Astrocyte (in vitro differentiated cells and primary cell): ENCODE measurements at regions not wholly inside any gene's neighbourhood (a gene's known extent, or its start where the extent isn't known, plus 50 kb on each side); places are given as distances from the start of the nearest gene placed in this dataset.

ENCODE experiments used
- DNase-seq: peaks from one replicate; pipeline ENCODE4 v3.0.0-alpha.2; 2010; ENCODE audit warnings: low read depth
- FAIRE-seq: peaks from 2 replicates; lab custom pipeline; 2011; peaks lifted over from hg19 to GRCh38; lab: Jason Lieb, UNC
- H2AFZ ChIP-seq: 2 replicates; pipeline ENCODE4 v1.6.0; 2012; ENCODE audit warnings: low read depth, low read length, inconsistent platforms
- H3K27ac ChIP-seq: 2 replicates; pipeline ENCODE4 v1.5.1; 2011; ENCODE audit warnings: low read depth, low read length, inconsistent platforms
- H3K27me3 ChIP-seq: 2 replicates; pipeline ENCODE4 v1.6.0; 2011; ENCODE audit warnings: low read length, inconsistent platforms; ENCODE audit not compliant: insufficient read depth
- H3K36me3 ChIP-seq: 2 replicates; pipeline ENCODE4 v1.5.1; 2011; ENCODE audit warnings: low read length, inconsistent platforms; ENCODE audit not compliant: insufficient read depth
- H3K4me1 ChIP-seq: 2 replicates; pipeline ENCODE4 v1.5.1; 2011; ENCODE audit warnings: low read length, inconsistent platforms; ENCODE audit not compliant: insufficient read depth
- H3K4me2 ChIP-seq: 2 replicates; pipeline ENCODE4 v1.6.0; 2012; ENCODE audit warnings: low read length, inconsistent platforms
- H3K4me3 ChIP-seq: 2 replicates; pipeline ENCODE4 v1.5.1; 2011; ENCODE audit warnings: low read depth, mild to moderate bottlenecking, low read length, inconsistent platforms; ENCODE audit not compliant: insufficient read depth
- H3K79me2 ChIP-seq: 2 replicates; pipeline ENCODE4 v1.6.0; 2012; ENCODE audit warnings: mild to moderate bottlenecking, low read length, inconsistent platforms; ENCODE audit not compliant: insufficient read depth
- H3K9ac ChIP-seq: 2 replicates; pipeline ENCODE4 v1.6.0; 2012; ENCODE audit warnings: mild to moderate bottlenecking, low read length, inconsistent platforms
- H3K9me3 ChIP-seq: 2 replicates; pipeline ENCODE4 v1.5.1; 2012; ENCODE audit warnings: low read depth, mild to moderate bottlenecking, low read length, inconsistent platforms; ENCODE audit not compliant: insufficient read depth
- H4K20me1 ChIP-seq: 2 replicates; pipeline ENCODE4 v1.6.0; 2012; ENCODE audit warnings: low read length, inconsistent platforms; ENCODE audit not compliant: insufficient read depth
- H3K27ac Mint-ChIP-seq: one replicate; pipeline ENCODE4 v1.8.0; 2021; ENCODE audit warnings: mild to moderate bottlenecking, mixed read lengths; ENCODE audit not compliant: unreplicated experiment
- H3K27me3 Mint-ChIP-seq: one replicate; pipeline ENCODE4 v1.8.0; 2021; ENCODE audit warnings: low read depth, mixed read lengths; ENCODE audit not compliant: unreplicated experiment
- H3K36me3 Mint-ChIP-seq: one replicate; pipeline ENCODE4 v1.8.0; 2021; ENCODE audit warnings: low read depth, mixed read lengths; ENCODE audit not compliant: unreplicated experiment
- H3K4me1 Mint-ChIP-seq: one replicate; pipeline ENCODE4 v1.8.0; 2021; ENCODE audit warnings: low read depth, mixed read lengths; ENCODE audit not compliant: unreplicated experiment
- H3K4me3 Mint-ChIP-seq: one replicate; pipeline ENCODE4 v1.8.0; 2021; ENCODE audit warnings: mild to moderate bottlenecking, moderate library complexity, mixed read lengths; ENCODE audit not compliant: unreplicated experiment
- H3K9me3 Mint-ChIP-seq: one replicate; pipeline ENCODE4 v1.8.0; 2021; ENCODE audit warnings: mild to moderate bottlenecking, mixed read lengths; ENCODE audit not compliant: unreplicated experiment
- CTCF ChIP-seq: IDR thresholded peaks from 2 replicates; pipeline ENCODE4 v1.5.1; 2011; ENCODE audit warnings: low read depth, mild to moderate bottlenecking, inconsistent platforms, low read length, moderate library complexity; ENCODE audit not compliant: insufficient read depth
- EZH2 ChIP-seq: IDR thresholded peaks from 2 replicates; pipeline ENCODE4 v1.6.1; 2012; ENCODE audit warnings: mild to moderate bottlenecking, low read length, inconsistent platforms; ENCODE audit not compliant: insufficient read depth

- no peak for FAIRE-seq
- H3K4me1 Mint-ChIP-seq, result no peaks in the 10 kb centered on the region
- no peak overlapping the region for H3K4me3 Mint-ChIP-seq
- H3K27ac Mint-ChIP-seq, result no peak overlapping the region
- no peak for TF ChIP-seq CTCF
- no peak for TF ChIP-seq EZH2
- Histone ChIP-seq H3K27ac (no peak overlapping the region), H4K20me1 (no peaks in the 10 kb centered on the region), H3K27me3 (no peaks in the 10 kb centered on the region), H3K79me2 (no peaks in the 10 kb centered on the region), H3K9me3 (no peaks in the 10 kb centered on the region), H3K4me2 (no peak overlapping the region), H3K4me3 (no peak overlapping the region), H3K36me3 (no peaks in the 10 kb centered on the region), H3K9ac (no peak overlapping the region), H3K4me1 (no peaks in the 10 kb centered on the region), H2AFZ (no peak overlapping the region)
- H3K36me3 Mint-ChIP-seq, result no peaks in the 10 kb centered on the region
- peaks cover 3% of the 10 kb centered on the region for H3K27me3 Mint-ChIP-seq
- DNase-seq, result no peak
- peaks cover 3% of the 10 kb centered on the region for H3K9me3 Mint-ChIP-seq
These were observed 59.0 kb upstream of the ADGRA3 start for GRCh38 chr4:22574880-22575279.

- TF ChIP-seq CTCF (no peak), EZH2 (no peak)
- H3K27me3 Mint-ChIP-seq, result peaks cover 3% of the 10 kb centered on the region
These were observed 71.4 kb upstream of the ADGRA3 start for GRCh38 chr4:22587253-22587652.

GRCh38 chr4:22593933-22594332 is 78.1 kb upstream of the ADGRA3 start:
- H3K4me3 Mint-ChIP-seq, result no peak overlapping the region
- Histone ChIP-seq H3K9ac (no peak overlapping the region), H3K27ac (no peak overlapping the region), H3K4me2 (no peak overlapping the region), H2AFZ (no peak overlapping the region), H3K4me3 (no peak overlapping the region), H3K27me3 (no peaks in the 10 kb centered on the region), H3K9me3 (no peaks in the 10 kb centered on the region), H3K79me2 (no peaks in the 10 kb centered on the region), H3K4me1 (no peaks in the 10 kb centered on the region), H4K20me1 (no peaks in the 10 kb centered on the region), H3K36me3 (no peaks in the 10 kb centered on the region)
- no peak overlapping the region for H3K27ac Mint-ChIP-seq
- no peaks in the 10 kb centered on the region for H3K9me3 Mint-ChIP-seq
- no peaks in the 10 kb centered on the region for H3K4me1 Mint-ChIP-seq
- FAIRE-seq (no peak), DNase-seq (no peak)
- no peak for TF ChIP-seq EZH2
- TF ChIP-seq CTCF, result no peak
- H3K27me3 Mint-ChIP-seq, result no peaks in the 10 kb centered on the region
- no peaks in the 10 kb centered on the region for H3K36me3 Mint-ChIP-seq

More at GRCh38 chr4:22587253-22587652, 71.4 kb upstream of the ADGRA3 start:
- no peaks in the 10 kb centered on the region for H3K9me3 ChIP-seq
- Mint-ChIP-seq H3K27ac (no peak overlapping the region), H3K4me1 (peaks cover 7% of the 10 kb centered on the region), H3K36me3 (no peaks in the 10 kb centered on the region), H3K4me3 (no peak overlapping the region), H3K9me3 (peaks cover 3% of the 10 kb centered on the region)
- H3K4me1 ChIP-seq, result no peaks in the 10 kb centered on the region
- no peaks in the 10 kb centered on the region for H3K36me3 ChIP-seq
- FAIRE-seq, result no peak
- no peak overlapping the region for H3K4me3 ChIP-seq
- no peak overlapping the region for H3K27ac ChIP-seq
- no peaks in the 10 kb centered on the region for H3K79me2 ChIP-seq
- no peak for DNase-seq
- H2AFZ ChIP-seq, result no peak overlapping the region
- H3K27me3 ChIP-seq, result no peaks in the 10 kb centered on the region
- no peak overlapping the region for H3K4me2 ChIP-seq
- H4K20me1 ChIP-seq, result no peaks in the 10 kb centered on the region
- no peak overlapping the region for H3K9ac ChIP-seq
